CD4-positive, alpha-beta T cell treated with Interleukin-4 for 4 hours (primary cell): ENCODE measurements at regions not wholly inside any gene's neighbourhood (a gene's known extent, or its start where the extent isn't known, plus 50 kb on each side); places are given as distances from the start of the nearest gene placed in this dataset.
A peak's percentile ranks its signal among the peaks of the same experiment; 100 is the strongest.

Experiments used
- DNase-seq: peaks from one replicate; pipeline ENCODE4 v3.0.0-alpha.2; 2020

GRCh38 chrX:134174273-134174660, 62.7 kb upstream of the CCDC160 start:
- DNase-seq = no peak

DNA sequence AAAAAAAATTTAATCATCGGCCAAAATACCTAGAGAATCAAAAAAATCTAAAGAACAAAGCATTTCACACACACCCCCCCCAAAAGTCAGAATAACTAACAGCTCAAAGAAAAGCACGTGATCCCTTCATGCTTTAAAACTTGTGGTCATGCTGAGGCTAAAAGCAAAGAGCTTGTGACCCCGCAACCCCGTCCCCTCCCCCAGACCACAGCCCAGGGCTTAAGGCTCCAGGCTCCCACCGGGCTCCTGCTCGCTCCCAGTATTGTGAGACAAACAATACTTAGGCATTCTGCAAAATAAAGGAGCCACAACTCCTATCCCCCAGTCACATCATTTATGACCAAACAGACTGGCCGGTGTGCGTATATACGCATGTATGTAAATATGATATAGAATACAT, 62.1 kb upstream of the CCDC160 start:
- no peak for DNase-seq

- no peak for DNase-seq
Measured at GRCh38 chrX:134177527-134177926, 59.5 kb upstream of the CCDC160 start.

GRCh38 chrX:134180601-134181274, 56.2 kb upstream of the CCDC160 start:
- no peak for DNase-seq

GRCh38 chrX:134181275-134181660, 55.7 kb upstream of the CCDC160 start:
- no peak for DNase-seq

GRCh38 chrX:134183665-134184064, 53.3 kb upstream of the CCDC160 start:
- DNase-seq = no peak

GRCh38 chrX:134184936-134185335, 52.0 kb upstream of the CCDC160 start:
- DNase-seq = no peak

- DNase-seq = peak; percentile 71
Measured at GRCh38 chrX:134186362-134187121, 50.4 kb upstream of the CCDC160 start.
